Astrocyte (in vitro differentiated cells and primary cell): ENCODE measurements at regions not wholly inside any gene's neighbourhood (a gene's known extent, or its start where the extent isn't known, plus 50 kb on each side); places are given as distances from the start of the nearest gene placed in this dataset.

ENCODE experiments used
- DNase-seq: peaks from one replicate; pipeline ENCODE4 v3.0.0-alpha.2; 2010; ENCODE audit warnings: low read depth
- FAIRE-seq: peaks from 2 replicates; lab custom pipeline; 2011; peaks lifted over from hg19 to GRCh38; lab: Jason Lieb, UNC
- H2AFZ ChIP-seq: 2 replicates; pipeline ENCODE4 v1.6.0; 2012; ENCODE audit warnings: low read depth, low read length, inconsistent platforms
- H3K27ac ChIP-seq: 2 replicates; pipeline ENCODE4 v1.5.1; 2011; ENCODE audit warnings: low read depth, low read length, inconsistent platforms
- H3K27me3 ChIP-seq: 2 replicates; pipeline ENCODE4 v1.6.0; 2011; ENCODE audit warnings: low read length, inconsistent platforms; ENCODE audit not compliant: insufficient read depth
- H3K36me3 ChIP-seq: 2 replicates; pipeline ENCODE4 v1.5.1; 2011; ENCODE audit warnings: low read length, inconsistent platforms; ENCODE audit not compliant: insufficient read depth
- H3K4me1 ChIP-seq: 2 replicates; pipeline ENCODE4 v1.5.1; 2011; ENCODE audit warnings: low read length, inconsistent platforms; ENCODE audit not compliant: insufficient read depth
- H3K4me2 ChIP-seq: 2 replicates; pipeline ENCODE4 v1.6.0; 2012; ENCODE audit warnings: low read length, inconsistent platforms
- H3K4me3 ChIP-seq: 2 replicates; pipeline ENCODE4 v1.5.1; 2011; ENCODE audit warnings: low read depth, mild to moderate bottlenecking, low read length, inconsistent platforms; ENCODE audit not compliant: insufficient read depth
- H3K79me2 ChIP-seq: 2 replicates; pipeline ENCODE4 v1.6.0; 2012; ENCODE audit warnings: mild to moderate bottlenecking, low read length, inconsistent platforms; ENCODE audit not compliant: insufficient read depth
- H3K9ac ChIP-seq: 2 replicates; pipeline ENCODE4 v1.6.0; 2012; ENCODE audit warnings: mild to moderate bottlenecking, low read length, inconsistent platforms
- H3K9me3 ChIP-seq: 2 replicates; pipeline ENCODE4 v1.5.1; 2012; ENCODE audit warnings: low read depth, mild to moderate bottlenecking, low read length, inconsistent platforms; ENCODE audit not compliant: insufficient read depth
- H4K20me1 ChIP-seq: 2 replicates; pipeline ENCODE4 v1.6.0; 2012; ENCODE audit warnings: low read length, inconsistent platforms; ENCODE audit not compliant: insufficient read depth
- H3K27ac Mint-ChIP-seq: one replicate; pipeline ENCODE4 v1.8.0; 2021; ENCODE audit warnings: mild to moderate bottlenecking, mixed read lengths; ENCODE audit not compliant: unreplicated experiment
- H3K27me3 Mint-ChIP-seq: one replicate; pipeline ENCODE4 v1.8.0; 2021; ENCODE audit warnings: low read depth, mixed read lengths; ENCODE audit not compliant: unreplicated experiment
- H3K36me3 Mint-ChIP-seq: one replicate; pipeline ENCODE4 v1.8.0; 2021; ENCODE audit warnings: low read depth, mixed read lengths; ENCODE audit not compliant: unreplicated experiment
- H3K4me1 Mint-ChIP-seq: one replicate; pipeline ENCODE4 v1.8.0; 2021; ENCODE audit warnings: low read depth, mixed read lengths; ENCODE audit not compliant: unreplicated experiment
- H3K4me3 Mint-ChIP-seq: one replicate; pipeline ENCODE4 v1.8.0; 2021; ENCODE audit warnings: mild to moderate bottlenecking, moderate library complexity, mixed read lengths; ENCODE audit not compliant: unreplicated experiment
- H3K9me3 Mint-ChIP-seq: one replicate; pipeline ENCODE4 v1.8.0; 2021; ENCODE audit warnings: mild to moderate bottlenecking, mixed read lengths; ENCODE audit not compliant: unreplicated experiment
- CTCF ChIP-seq: IDR thresholded peaks from 2 replicates; pipeline ENCODE4 v1.5.1; 2011; ENCODE audit warnings: low read depth, mild to moderate bottlenecking, inconsistent platforms, low read length, moderate library complexity; ENCODE audit not compliant: insufficient read depth
- EZH2 ChIP-seq: IDR thresholded peaks from 2 replicates; pipeline ENCODE4 v1.6.1; 2012; ENCODE audit warnings: mild to moderate bottlenecking, low read length, inconsistent platforms; ENCODE audit not compliant: insufficient read depth

DNA sequence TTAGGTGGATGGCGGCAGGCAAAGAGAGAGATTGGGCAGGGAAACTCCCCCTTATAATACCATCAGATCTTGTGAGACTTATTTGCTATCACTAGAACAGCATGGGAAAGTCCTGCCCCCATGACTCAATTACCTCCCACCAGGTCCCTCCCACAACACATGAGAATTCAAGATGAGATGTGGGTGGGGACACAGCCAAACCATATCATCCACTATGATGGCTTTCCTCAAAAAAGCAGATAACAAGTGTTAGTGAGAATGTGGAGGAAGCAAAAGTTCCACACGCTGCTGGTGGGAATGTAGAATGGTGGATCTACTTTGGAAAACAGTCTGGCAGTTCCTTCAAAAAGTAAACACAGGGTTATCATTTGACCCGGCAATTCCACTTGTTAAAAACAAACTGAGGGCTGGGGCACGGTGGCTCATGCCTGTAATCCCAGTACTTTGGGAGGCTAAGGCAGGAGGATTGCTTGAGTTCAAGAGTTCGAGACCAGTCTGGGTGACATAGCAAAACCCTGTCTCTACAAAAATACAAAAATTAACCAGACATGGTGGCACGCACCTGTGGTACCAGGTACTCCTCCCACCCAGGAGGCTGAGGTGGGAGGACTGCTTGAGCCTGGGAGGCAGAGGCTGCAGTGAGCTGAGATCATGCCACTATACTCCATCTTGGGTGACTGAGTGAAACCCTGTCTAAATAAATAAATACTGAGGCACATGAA, 161.4 kb upstream of the EEPD1 start:
- H3K4me1 ChIP-seq = no peaks in the 10 kb centered on the region
- H3K36me3 ChIP-seq = no peaks in the 10 kb centered on the region
- H2AFZ ChIP-seq = no peak overlapping the region
- no peak overlapping the region for H3K4me3 ChIP-seq
- Mint-ChIP-seq H3K36me3 (peaks cover 3% of the 10 kb centered on the region), H3K27me3 (no peaks in the 10 kb centered on the region), H3K4me1 (peaks cover 2% of the 10 kb centered on the region), H3K4me3 (no peak overlapping the region), H3K9me3 (no peaks in the 10 kb centered on the region), H3K27ac (no peak overlapping the region)
- FAIRE-seq (no peak), DNase-seq (no peak)
- H3K9ac ChIP-seq = no peak overlapping the region
- no peaks in the 10 kb centered on the region for H3K9me3 ChIP-seq
- H3K4me2 ChIP-seq = no peak overlapping the region
- no peaks in the 10 kb centered on the region for H3K27me3 ChIP-seq
- no peak for TF ChIP-seq CTCF
- TF ChIP-seq EZH2 = no peak
- no peaks in the 10 kb centered on the region for H4K20me1 ChIP-seq
- no peak overlapping the region for H3K27ac ChIP-seq
- H3K79me2 ChIP-seq = no peaks in the 10 kb centered on the region

GRCh38 chr7:35992436-35992835, 160.6 kb upstream of the EEPD1 start:
- TF ChIP-seq EZH2 (no peak), CTCF (no peak)

DNA sequence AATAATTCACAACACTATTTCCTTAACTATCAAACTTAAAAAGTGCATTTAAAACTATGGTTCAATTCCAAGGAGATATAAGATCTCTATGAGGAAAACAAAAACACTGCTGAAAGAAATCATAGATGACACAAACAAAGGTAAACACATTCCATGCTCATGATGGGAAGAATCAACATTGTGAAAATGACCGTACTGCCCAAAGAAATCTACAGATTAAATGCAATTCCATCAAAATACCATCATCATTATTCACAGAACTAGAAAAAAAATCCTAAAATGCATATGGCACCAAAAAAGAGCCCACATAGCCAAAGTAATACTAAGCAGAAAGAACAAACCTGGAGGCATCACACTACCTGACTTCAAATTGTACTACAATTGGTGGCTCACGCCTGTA, 159.9 kb upstream of the EEPD1 start:
- Histone ChIP-seq H3K27me3 (no peaks in the 10 kb centered on the region), H3K4me2 (no peak overlapping the region), H3K9ac (no peak overlapping the region), H3K4me3 (no peak overlapping the region), H3K36me3 (no peaks in the 10 kb centered on the region), H4K20me1 (no peaks in the 10 kb centered on the region), H3K9me3 (no peaks in the 10 kb centered on the region), H3K4me1 (no peaks in the 10 kb centered on the region), H3K27ac (no peak overlapping the region), H2AFZ (no peak overlapping the region), H3K79me2 (no peaks in the 10 kb centered on the region)
- TF ChIP-seq EZH2 (no peak), CTCF (no peak)
- FAIRE-seq (no peak), DNase-seq (no peak)
- Mint-ChIP-seq H3K9me3 (no peaks in the 10 kb centered on the region), H3K4me3 (no peak overlapping the region), H3K27ac (no peak overlapping the region), H3K4me1 (peaks cover 2% of the 10 kb centered on the region), H3K36me3 (peaks cover 3% of the 10 kb centered on the region), H3K27me3 (no peaks in the 10 kb centered on the region)

More at GRCh38 chr7:35992436-35992835, 160.6 kb upstream of the EEPD1 start:
- H3K9me3 Mint-ChIP-seq = no peaks in the 10 kb centered on the region
- Histone ChIP-seq H3K4me1 (no peaks in the 10 kb centered on the region), H3K4me3 (no peak overlapping the region), H3K4me2 (no peak overlapping the region), H3K27ac (no peak overlapping the region), H3K27me3 (no peaks in the 10 kb centered on the region), H3K9ac (no peak overlapping the region), H3K79me2 (no peaks in the 10 kb centered on the region), H4K20me1 (no peaks in the 10 kb centered on the region), H2AFZ (no peak overlapping the region), H3K36me3 (no peaks in the 10 kb centered on the region), H3K9me3 (no peaks in the 10 kb centered on the region)
- no peak overlapping the region for H3K27ac Mint-ChIP-seq
- no peak overlapping the region for H3K4me3 Mint-ChIP-seq
- peaks cover 2% of the 10 kb centered on the region for H3K4me1 Mint-ChIP-seq
- no peaks in the 10 kb centered on the region for H3K27me3 Mint-ChIP-seq
- no peak for DNase-seq
- H3K36me3 Mint-ChIP-seq = peaks cover 3% of the 10 kb centered on the region
- FAIRE-seq = peak; percentile 76
